ENCODE measurements at regions not wholly inside any gene's neighbourhood (a gene's known extent, or its start where the extent isn't known, plus 50 kb on each side); places are given as distances from the start of the nearest gene placed in this dataset.

DNA sequence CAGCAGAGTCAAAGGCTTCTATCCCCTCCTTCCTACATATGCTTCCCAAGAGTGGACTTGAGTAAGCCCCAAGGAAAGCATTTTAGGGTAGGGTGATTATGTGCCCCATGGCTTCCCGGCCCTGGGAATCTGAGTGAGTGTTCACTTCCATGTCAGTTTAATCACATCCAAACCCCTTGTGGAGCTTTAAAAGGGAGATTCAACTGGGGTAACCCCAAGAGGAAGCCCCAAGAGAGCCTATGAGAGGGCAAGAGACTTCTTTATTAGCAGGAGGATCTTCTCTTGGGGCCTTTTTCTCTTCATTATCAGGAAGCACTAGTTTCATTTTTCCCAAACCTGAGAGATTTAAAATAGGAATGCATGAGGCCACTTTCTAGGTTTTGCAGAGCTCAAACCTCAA lies 97.0 kb upstream of the IRF2BP2 start:
- in situ Hi-C loops (cut with MboI) = no loop called here
- Histone ChIP-seq H3K27ac (ENCODE audit: extremely low read depth, low read depth, low read length) (no peak overlapping the region), H3K36me3 (ENCODE audit: control insufficient read depth, insufficient read depth, low read length) (no peaks in the 10 kb centered on the region), H2AFZ (ENCODE audit: low read depth, low read length) (no peak overlapping the region), H3K4me1 (replicated peaks in 1 of 2; ENCODE audit: control insufficient read depth in 2 of 2, insufficient read depth in 2 of 2, low read length in 2 of 2) (peaks cover 13 to 24% of the 10 kb centered on the region in 2 experiments), H3K9me3 (replicated peaks; ENCODE audit: control insufficient read depth, insufficient read depth, low read depth, low read length) (no peaks in the 10 kb centered on the region), H4K20me1 (replicated peaks; ENCODE audit: control insufficient read depth, insufficient read depth, low read length) (no peaks in the 10 kb centered on the region), H3K4me3 (no peak overlapping the region), H3K27me3 (ENCODE audit: control insufficient read depth in 2 of 2, insufficient read depth in 2 of 2, low read length in 2 of 2) (no peaks in the 10 kb centered on the region), H3K9me1 (ENCODE audit: control insufficient read depth, insufficient read depth, low read length) (peaks cover 3% of the 10 kb centered on the region), H3K4me2 (ENCODE audit: insufficient read depth, low read length) (no peak overlapping the region), H3K79me2 (ENCODE audit: control insufficient read depth, insufficient read depth, low read length) (no peaks in the 10 kb centered on the region), H3K9ac (ENCODE audit: insufficient read depth in 1 of 2, low read depth in 2 of 2, low read length in 2 of 2) (no peak overlapping the region)
- ChIA-PET CTCF (ENCODE audit: low intra/inter-chr PET ratio) (no interaction called here), POLR2A (interaction anchor here (1.2 kb wide), 1 partner anchor 15 kb away, joined by 4 read pairs; no protein-coding TSS in a partner anchor)
- FAIRE-seq (no peak), ATAC-seq (no peak), DNase-seq (ENCODE audit: extremely low read depth in 1 of 4, low spot score in 3 of 4) (no peak)
- intact Hi-C loops (cut with micrococcal nuclease) = no loop called here
- BruUV-seq (replicated peaks) = no TSS peak
- 45% methylated on average over 1 of the region's 1 CpG for WGBS (ENCODE audit: insufficient coverage, low coverage, missing lambda C conversion rate)
- TF ChIP-seq, protein P1, sequence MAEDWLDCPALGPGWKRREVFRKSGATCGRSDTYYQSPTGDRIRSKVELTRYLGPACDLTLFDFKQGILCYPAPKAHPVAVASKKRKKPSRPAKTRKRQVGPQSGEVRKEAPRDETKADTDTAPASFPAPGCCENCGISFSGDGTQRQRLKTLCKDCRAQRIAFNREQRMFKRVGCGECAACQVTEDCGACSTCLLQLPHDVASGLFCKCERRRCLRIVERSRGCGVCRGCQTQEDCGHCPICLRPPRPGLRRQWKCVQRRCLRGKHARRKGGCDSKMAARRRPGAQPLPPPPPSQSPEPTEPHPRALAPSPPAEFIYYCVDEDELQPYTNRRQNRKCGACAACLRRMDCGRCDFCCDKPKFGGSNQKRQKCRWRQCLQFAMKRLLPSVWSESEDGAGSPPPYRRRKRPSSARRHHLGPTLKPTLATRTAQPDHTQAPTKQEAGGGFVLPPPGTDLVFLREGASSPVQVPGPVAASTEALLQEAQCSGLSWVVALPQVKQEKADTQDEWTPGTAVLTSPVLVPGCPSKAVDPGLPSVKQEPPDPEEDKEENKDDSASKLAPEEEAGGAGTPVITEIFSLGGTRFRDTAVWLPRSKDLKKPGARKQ (CRISPR knock-in tag; IDR thresholded peaks at IDR 0.05) = no peak
- TF ChIP-seq, protein P2, sequence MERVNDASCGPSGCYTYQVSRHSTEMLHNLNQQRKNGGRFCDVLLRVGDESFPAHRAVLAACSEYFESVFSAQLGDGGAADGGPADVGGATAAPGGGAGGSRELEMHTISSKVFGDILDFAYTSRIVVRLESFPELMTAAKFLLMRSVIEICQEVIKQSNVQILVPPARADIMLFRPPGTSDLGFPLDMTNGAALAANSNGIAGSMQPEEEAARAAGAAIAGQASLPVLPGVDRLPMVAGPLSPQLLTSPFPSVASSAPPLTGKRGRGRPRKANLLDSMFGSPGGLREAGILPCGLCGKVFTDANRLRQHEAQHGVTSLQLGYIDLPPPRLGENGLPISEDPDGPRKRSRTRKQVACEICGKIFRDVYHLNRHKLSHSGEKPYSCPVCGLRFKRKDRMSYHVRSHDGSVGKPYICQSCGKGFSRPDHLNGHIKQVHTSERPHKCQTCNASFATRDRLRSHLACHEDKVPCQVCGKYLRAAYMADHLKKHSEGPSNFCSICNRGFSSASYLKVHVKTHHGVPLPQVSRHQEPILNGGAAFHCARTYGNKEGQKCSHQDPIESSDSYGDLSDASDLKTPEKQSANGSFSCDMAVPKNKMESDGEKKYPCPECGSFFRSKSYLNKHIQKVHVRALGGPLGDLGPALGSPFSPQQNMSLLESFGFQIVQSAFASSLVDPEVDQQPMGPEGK (CRISPR knock-in tag; IDR thresholded peaks at IDR 0.05; ENCODE audit: borderline replicate concordance) = no peak
- no peak for TF ChIP-seq BDP1 (IDR thresholded peaks at IDR 0.05; ENCODE audit: insufficient read depth, insufficient read length)
- TF ChIP-seq, protein P3, sequence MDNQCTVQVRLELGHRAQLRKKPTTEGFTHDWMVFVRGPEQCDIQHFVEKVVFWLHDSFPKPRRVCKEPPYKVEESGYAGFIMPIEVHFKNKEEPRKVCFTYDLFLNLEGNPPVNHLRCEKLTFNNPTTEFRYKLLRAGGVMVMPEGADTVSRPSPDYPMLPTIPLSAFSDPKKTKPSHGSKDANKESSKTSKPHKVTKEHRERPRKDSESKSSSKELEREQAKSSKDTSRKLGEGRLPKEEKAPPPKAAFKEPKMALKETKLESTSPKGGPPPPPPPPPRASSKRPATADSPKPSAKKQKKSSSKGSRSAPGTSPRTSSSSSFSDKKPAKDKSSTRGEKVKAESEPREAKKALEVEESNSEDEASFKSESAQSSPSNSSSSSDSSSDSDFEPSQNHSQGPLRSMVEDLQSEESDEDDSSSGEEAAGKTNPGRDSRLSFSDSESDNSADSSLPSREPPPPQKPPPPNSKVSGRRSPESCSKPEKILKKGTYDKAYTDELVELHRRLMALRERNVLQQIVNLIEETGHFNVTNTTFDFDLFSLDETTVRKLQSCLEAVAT (IDR thresholded peaks at IDR 0.05) = no peak
- no peak for TF ChIP-seq MAFF (IDR thresholded peaks at IDR 0.05; ENCODE audit: low read length)
- TF ChIP-seq TAF7 (tag; IDR thresholded peaks at IDR 0.05) = no peak
- TF ChIP-seq GABPA (tag; conservative IDR thresholded peaks at IDR 0.05; ENCODE audit: low read depth) = no peak
- no peak for TF ChIP-seq RBM22 (IDR thresholded peaks at IDR 0.05; ENCODE audit: low read depth, low read length, poor library complexity, severe bottlenecking)
- TF ChIP-seq ZNF668 (CRISPR knock-in tag; IDR thresholded peaks at IDR 0.05) = no peak
- no peak for TF ChIP-seq HMGN3 (IDR thresholded peaks at IDR 0.05; ENCODE audit: borderline replicate concordance, extremely low read depth, insufficient read length, low read depth, low read length)
- no peak for TF ChIP-seq BRCA1 (IDR thresholded peaks at IDR 0.05)
- TF ChIP-seq BRCA1 (CRISPR knock-in tag; IDR thresholded peaks at IDR 0.05) = no peak
- TF ChIP-seq, protein P4, sequence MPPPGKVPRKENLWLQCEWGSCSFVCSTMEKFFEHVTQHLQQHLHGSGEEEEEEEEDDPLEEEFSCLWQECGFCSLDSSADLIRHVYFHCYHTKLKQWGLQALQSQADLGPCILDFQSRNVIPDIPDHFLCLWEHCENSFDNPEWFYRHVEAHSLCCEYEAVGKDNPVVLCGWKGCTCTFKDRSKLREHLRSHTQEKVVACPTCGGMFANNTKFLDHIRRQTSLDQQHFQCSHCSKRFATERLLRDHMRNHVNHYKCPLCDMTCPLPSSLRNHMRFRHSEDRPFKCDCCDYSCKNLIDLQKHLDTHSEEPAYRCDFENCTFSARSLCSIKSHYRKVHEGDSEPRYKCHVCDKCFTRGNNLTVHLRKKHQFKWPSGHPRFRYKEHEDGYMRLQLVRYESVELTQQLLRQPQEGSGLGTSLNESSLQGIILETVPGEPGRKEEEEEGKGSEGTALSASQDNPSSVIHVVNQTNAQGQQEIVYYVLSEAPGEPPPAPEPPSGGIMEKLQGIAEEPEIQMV (tag; conservative IDR thresholded peaks at IDR 0.05; ENCODE audit: low read depth) = no peak
- no peak for TF ChIP-seq RAD21 (CRISPR knock-in tag; conservative IDR thresholded peaks at IDR 0.05 in 1 of 2, IDR thresholded peaks at IDR 0.05 in 1 of 2)
- no peak for TF ChIP-seq CHD4 (IDR thresholded peaks at IDR 0.05; ENCODE audit: insufficient read depth, insufficient replicate concordance, low read depth, low read length, poor library complexity, severe bottlenecking)
- TF ChIP-seq XRCC5 (IDR thresholded peaks at IDR 0.05; ENCODE audit: low read depth, low read length) = no peak

Data from K562 (cell line).